GM21367 (cell line): ENCODE measurements at regions not wholly inside any gene's neighbourhood (a gene's known extent, or its start where the extent isn't known, plus 50 kb on each side); places are given as distances from the start of the nearest gene placed in this dataset.
"Not testable (repeated sequence)": the region's sequence is repeated elsewhere in the genome, so short reads cannot be mapped to it uniquely, and the experiment has no call there.

Experiments used
- ATAC-seq: cut with Tn5 transposase; IDR thresholded peaks from one replicate; pipeline ENCODE4 v1.9.1; 2021; ENCODE audit not compliant: unreplicated experiment

DNA sequence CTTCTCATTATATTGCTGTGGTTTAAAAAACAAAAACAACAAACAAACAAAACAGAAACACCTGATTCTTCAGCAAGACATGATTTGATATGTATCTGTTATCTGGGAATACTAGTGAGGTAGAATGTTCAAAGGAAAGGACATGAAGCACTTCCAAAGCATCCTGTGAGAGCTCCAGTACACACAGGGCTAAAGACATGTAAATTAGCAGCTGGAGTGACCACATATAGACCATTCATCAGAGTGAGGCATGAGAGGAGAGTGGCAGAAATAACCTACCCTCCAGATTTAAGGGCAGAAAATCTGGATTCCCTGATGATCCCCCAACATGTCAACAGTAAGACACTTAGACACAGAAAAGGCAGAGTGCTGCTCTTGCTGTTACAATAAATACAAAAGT lies 260.5 kb upstream of the CHRM3 start:
- ATAC-seq = no peak

DNA sequence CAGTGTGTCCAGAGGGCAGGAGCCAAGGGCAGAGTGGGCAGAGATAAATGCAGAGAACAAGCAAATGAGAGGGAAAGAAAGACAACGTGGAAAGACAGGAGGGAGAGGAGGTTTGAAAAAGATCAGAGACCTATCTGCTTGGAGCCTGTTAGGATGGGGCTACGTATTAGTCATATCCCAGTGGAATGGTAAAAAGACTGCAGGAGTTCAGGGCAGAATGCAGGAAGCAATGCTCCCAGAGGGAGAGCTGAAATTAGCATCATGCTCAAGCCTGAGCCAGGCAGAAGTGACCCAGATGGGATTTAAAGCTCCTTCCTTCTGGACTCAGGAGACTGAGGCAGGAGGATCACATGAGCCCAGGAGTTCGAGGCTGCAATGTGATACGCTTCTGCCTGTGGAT lies 261.3 kb upstream of the CHRM3 start:
- ATAC-seq = no peak

GRCh38 chr1:239123260-239123659 lies 263.1 kb upstream of the CHRM3 start:
- ATAC-seq = no peak

DNA sequence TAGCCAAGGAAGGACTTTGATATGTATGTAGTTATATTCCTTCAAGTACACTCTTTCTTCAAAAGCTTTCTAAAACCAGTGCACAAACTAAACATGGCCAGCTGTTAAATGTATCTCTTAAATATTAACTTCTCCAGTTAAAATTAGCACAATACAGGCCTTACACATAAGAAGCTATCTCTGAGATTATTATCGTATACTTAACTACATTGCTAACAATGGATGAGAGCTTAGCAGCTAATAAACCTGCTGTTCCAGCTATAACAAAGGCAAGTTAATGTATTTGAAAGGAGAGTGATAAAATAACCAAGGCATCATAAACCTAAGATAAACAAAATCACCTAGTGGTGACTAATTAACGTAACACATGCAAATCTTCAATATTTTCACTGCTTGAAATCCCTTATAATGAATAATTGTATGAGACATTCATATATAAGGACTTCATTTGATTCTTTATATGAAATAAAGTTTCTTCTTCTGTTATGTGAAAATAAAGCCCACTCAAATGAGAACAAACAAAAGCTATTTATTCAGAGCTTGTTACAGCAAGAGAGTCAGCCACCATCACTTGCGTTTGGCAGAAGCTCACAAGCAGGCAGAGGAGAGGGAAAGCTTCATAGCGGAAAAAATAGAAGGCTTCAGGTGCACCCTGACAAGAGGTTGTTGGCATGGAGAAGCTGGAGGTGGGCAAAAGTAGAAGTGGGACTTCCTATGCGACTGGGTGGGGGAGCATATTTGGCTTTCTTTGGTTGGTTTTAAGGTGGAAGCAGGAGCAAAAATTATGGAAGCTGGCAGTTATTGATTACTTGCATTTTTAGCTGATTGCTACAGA lies 274.1 kb upstream of the CHRM3 start:
- no peak for ATAC-seq

DNA sequence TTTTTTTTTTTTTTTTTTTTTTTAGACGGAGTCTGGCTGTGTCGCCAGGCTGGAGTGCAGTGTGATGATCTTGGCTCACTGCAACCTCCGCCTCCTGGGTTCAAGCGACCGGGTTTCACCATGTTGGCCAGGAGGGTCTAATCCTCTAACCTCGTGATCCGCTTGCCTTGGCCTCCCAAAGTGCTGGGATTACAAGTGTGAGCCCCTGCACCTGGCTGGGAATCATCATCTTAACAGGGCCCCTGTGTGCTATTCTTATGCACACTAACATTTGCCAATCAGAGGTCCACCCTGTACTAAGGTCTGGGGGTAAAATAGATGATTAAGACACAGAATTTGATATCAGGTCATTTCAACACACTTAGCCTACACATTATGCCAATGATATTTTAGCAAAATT lies 278.7 kb upstream of the CHRM3 start:
- ATAC-seq = no peak

- ATAC-seq = not testable (repeated sequence)
Measured at GRCh38 chr1:239106689-239107088, 279.7 kb upstream of the CHRM3 start.

GRCh38 chr1:239098400-239099037 lies 287.8 kb upstream of the CHRM3 start:
- ATAC-seq = no peak

DNA sequence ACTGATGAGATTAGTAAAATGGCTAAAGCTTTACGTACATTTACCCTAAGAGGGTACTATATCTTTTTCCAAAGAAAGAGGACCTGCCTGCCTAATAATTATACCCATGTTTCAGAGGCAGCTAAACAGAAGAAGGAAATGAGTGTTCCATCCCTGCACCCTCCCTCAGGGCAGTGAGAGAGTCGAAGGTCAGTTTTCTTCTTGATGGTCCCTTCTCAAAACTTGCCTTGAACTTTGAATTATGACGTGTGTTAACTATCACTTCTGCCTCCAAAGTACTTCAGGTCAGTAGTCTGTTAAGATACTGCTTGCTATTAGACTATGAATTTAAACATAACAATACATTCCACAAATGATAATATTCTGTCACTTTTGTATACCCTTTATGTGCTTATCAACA lies 294.8 kb upstream of the CHRM3 start:
- no peak for ATAC-seq

- ATAC-seq = no peak
Measured at GRCh38 chr1:239084459-239085080, 301.8 kb upstream of the CHRM3 start.

DNA sequence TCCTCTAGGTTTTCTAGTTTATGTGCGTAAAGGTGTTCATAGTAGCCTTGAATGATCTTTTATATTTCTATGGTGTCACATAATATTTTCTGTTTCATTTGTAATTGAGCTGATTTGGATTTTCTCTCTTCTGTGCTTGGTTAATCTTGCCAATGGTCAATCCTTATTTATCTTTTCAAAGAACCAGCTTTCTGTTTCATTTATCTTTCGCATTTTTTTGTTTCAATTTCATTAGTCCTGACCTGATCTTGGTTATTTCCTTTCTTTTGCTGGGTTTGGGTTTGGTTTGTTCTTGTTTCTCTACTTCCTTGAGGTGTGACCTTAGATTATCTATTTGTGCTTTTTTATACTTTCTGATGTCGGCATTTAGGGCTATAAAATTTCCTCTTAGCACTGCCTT lies 304.4 kb upstream of the CHRM3 start:
- not testable (repeated sequence) for ATAC-seq

- no peak for ATAC-seq
Measured at GRCh38 chr1:239067480-239067879, 318.9 kb upstream of the CHRM3 start.

DNA sequence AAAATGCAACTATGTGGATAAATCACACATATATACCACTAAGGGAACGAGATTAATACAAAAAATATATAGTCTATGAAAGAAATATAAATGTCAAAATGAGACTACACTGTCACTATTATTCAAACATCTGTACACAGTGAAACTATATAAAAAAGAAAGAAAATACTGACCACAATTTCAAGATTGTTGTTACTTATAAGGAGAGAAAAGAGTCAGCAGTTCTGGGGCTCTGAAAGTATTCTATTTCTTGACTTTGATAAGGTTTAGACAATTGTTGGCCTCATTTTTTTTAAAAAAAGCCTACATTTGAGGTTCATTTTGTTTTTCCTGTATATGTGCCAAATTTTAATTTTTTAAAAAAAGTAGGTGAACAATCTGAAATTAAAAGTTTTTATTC lies 319.3 kb upstream of the CHRM3 start:
- ATAC-seq = no peak

DNA sequence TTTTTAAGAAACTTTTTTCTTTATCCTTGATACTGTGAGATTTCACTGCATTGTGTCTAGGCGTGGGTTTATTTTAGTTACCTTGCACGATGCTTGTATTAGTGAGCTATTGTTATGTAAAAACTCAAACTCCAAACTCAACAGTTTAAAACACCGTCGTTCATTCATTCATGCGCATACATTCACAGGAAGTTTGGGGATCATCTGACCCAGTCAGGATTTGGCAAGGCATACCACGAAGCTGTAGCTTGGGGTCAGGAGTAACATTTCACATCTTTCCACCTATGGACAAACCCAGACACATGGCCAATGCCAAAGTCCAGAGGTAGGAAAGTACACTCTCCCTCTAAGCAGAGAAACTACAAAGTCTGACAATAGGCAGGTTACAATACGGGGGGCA lies 324.6 kb upstream of the CHRM3 start:
- ATAC-seq = no peak

DNA sequence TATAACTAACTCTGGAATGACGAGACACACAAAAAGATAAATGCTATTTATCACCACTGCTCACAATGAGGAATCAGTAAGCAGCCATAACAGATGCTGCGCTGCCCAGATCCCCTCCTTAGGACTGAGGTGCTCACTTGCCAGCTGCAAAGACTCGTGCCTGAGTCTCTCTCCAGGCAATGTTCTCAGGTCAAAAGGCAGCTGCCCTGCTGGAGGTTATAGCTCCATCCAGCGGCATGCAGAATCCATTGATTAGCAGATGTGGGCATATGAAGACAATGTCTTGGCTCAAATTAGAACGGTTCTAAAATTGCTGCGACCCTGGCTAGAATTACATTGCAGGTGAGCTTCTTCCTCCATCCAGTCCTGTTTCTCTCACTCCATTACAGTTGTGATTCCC lies 328.2 kb upstream of the CHRM3 start:
- ATAC-seq = no peak

DNA sequence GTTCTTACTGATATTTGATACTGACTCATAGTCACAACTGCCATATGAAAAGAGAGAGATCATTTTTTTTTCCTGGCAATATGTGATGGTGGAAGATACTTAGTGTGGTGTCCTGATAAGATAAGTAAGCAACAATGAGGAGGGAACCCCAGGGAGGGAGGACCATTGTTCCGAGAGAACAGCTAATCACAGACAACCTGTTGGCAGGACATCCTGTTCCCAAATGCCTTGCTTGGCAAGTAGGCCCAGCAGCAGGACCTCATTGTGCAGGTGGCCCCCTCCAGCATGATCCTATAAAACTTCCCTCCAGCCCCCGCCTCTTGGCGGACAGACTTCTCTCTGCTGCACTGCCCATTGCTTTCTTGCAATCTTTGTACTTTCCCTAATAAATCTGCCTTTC lies 329.4 kb upstream of the CHRM3 start:
- no peak for ATAC-seq

- ATAC-seq = no peak
Measured at GRCh38 chr1:239053279-239053678, 333.1 kb upstream of the CHRM3 start.

- ATAC-seq = no peak
Measured at GRCh38 chr1:239049571-239049970, 336.8 kb upstream of the CHRM3 start.

DNA sequence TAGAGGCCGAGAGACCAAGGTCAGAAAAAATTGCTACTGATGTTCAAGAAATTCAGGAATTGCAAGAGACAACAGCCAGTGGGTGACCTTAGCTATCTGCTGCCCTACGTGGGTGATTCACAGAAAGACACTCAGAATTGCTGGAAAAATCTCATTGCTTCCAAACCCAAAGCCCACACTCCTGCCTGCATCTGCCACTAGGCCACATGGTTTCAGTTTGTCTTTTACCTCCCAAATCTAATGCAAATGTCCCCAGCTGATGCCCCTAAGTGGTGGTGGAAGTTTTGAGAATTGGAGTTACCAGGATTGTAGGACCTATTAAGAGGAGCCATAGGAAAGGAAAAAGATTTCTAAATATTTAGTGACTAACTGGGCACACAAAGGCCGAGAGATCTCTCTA lies 341.5 kb upstream of the CHRM3 start:
- no peak for ATAC-seq

DNA sequence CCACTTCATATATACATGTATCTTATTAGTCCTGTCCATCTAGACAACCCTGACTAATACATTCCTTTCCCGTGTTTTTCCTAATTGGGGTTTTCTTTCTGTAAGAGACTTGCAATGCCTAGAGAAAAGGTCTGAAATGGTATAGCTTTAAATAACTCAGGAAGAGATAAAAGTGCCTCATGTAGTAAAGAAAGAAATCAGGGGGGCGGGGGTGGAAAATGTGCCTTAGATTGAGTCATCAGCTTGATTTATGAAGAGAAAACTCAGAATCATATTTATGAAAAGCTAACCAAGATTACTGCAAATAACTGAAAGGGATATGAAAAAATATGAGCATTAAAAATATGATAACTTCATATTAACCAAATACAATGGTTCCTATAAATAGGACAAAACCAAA lies 345.8 kb upstream of the CHRM3 start:
- ATAC-seq = no peak

DNA sequence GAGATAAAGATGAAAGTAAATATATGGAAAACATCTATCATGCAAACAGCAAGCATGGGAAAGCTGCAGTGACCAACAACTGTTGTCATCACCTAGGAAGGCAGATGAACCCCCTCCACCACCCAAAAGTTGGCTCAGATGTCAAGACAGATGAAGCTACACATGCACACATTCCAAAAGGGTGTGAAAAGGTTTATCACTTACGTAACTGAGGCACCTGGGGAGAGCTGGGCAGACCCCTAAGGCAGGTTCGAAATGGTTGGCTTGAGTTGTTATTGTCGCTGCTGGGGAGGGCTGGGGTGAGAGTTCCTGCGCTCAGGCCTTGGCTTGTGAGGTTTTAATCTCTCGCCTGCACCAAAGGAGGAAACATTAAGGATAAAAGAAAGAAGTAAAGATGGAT lies 355.1 kb upstream of the CHRM3 start:
- no peak for ATAC-seq

DNA sequence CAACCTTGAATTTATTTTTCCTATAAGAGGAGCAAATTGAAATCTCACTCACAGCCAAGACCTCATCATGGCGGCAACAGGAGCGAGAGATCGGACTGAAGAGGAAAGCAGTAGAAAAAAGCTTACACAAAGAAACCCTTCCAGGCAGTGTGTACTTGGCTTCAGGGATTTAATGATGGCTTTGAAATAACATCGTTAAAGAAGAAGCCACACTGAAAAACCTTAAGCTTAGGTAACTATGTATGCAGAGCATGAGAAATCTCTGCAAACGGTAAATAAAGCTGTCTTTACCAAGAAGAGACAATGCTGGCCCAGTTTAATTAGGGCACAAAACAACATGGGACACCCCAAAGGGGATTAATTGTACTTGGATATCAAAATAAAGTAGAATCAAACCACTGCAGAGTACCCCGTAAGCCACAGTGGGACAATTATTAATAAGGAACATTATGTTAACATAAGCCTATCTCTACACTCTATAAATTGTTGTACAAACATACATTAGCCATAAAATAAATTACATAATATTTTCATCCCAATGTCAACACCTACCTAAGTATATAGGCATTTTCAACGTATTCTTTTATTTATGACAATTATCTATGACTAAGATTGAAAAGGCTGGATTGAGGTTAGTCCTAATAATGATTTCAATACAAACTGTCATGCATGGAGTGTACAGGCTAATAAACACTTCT lies 360.2 kb upstream of the CHRM3 start:
- no peak for ATAC-seq

GRCh38 chr1:239025223-239025622 lies 361.1 kb upstream of the CHRM3 start:
- no peak for ATAC-seq
